B cell (primary cell): ENCODE measurements at regions not wholly inside any gene's neighbourhood (a gene's known extent, or its start where the extent isn't known, plus 50 kb on each side); places are given as distances from the start of the nearest gene placed in this dataset.

Experiments used
- ATAC-seq: fragments of 200-7000 bp; cut with Tn5 transposase; one replicate; pipeline ENCODE4 v1.10.0; 2021; ENCODE audit warnings: low read depth, mild to moderate bottlenecking, moderate number of reproducible peaks, moderate library complexity
- CTCF ChIA-PET: fragments of 350-600 bp; sonication (Branson Sonifier 250); formaldehyde crosslinking; loops from one replicate; lab custom pipeline; 2021; ENCODE audit warnings: antibody characterized with exemption, inconsistent platforms; lab: Charles Lee
- POLR2A ChIA-PET: fragments of 350-600 bp; sonication (Branson Sonifier 250); formaldehyde crosslinking; loops from one replicate; lab custom pipeline; 2021; ENCODE audit warnings: antibody characterized with exemption; lab: Charles Lee
- DNase-seq: peaks from one replicate; pipeline ENCODE4 v3.0.0; 2013
- H2AFZ ChIP-seq: 2 replicates; pipeline ENCODE4 v1.6.1; 2012; ENCODE audit warnings: mild to moderate bottlenecking, low read depth, low read length; ENCODE audit not compliant: insufficient read depth, poor library complexity, severe bottlenecking
- H3K27ac ChIP-seq, 2 donors: 1 replicate in 1 of 2; 2 replicates in 1 of 2; pipeline ENCODE4 v1.5.1; 2012 to 2013; ENCODE audit warnings: low read length in 2 of 2, mild to moderate bottlenecking in 2 of 2, moderate library complexity in 1 of 2
- H3K27me3 ChIP-seq, 4 experiments: fragments of 200-600 bp in 1 of 4; sonication (generic) in 1 of 4; replicated peaks in 1 of 4; 1 replicate in 2 of 4; 2 replicates in 2 of 4; pipeline versions ENCODE4 v1.6.1 to v1.7.0; 2013 to 2016; ENCODE audit warnings: low read length in 3 of 4, mild to moderate bottlenecking in 2 of 4, mixed read lengths in 1 of 4, moderate library complexity in 1 of 4; ENCODE audit not compliant: insufficient read depth in 4 of 4, control insufficient read depth in 3 of 4; ENCODE audit errors: control extremely low read depth in 1 of 4
- H3K36me3 ChIP-seq, 2 experiments: replicated peaks in 1 of 2; 1 replicate in 1 of 2; 2 replicates in 1 of 2; pipeline versions ENCODE4 v1.6.1 to v1.7.1; 2013; ENCODE audit warnings: low read length in 1 of 2; ENCODE audit not compliant: insufficient read depth in 2 of 2, control insufficient read depth in 1 of 2; ENCODE audit errors: control extremely low read depth in 1 of 2, extremely low read depth in 1 of 2
- H3K4me1 ChIP-seq, 2 donors: fragments of 200-600 bp in 1 of 2; sonication (generic) in 1 of 2; 1 replicate in 1 of 2; 2 replicates in 1 of 2; pipeline versions ENCODE4 v1.5.1 to v1.6.1; 2013 to 2017; ENCODE audit warnings: low read length in 2 of 2; ENCODE audit not compliant: control insufficient read depth in 2 of 2, insufficient read depth in 2 of 2
- H3K4me2 ChIP-seq: replicated peaks from 2 replicates; pipeline ENCODE3; 2012; ENCODE audit warnings: mild to moderate bottlenecking, low read depth, low read length; ENCODE audit not compliant: poor library complexity, severe bottlenecking
- H3K4me3 ChIP-seq, 5 experiments: fragments of 200-600 bp in 1 of 5; sonication (generic) in 1 of 5; 1 replicate in 3 of 5; 2 replicates in 2 of 5; pipeline versions ENCODE4 v1.5.1 to v1.7.0; 2011 to 2016; ENCODE audit warnings: low read length in 4 of 5, mild to moderate bottlenecking in 4 of 5, low read depth in 2 of 5, control low read depth in 1 of 5, moderate library complexity in 1 of 5; ENCODE audit not compliant: insufficient read depth in 1 of 5; ENCODE audit errors: control extremely low read depth in 1 of 5, extremely low read depth in 1 of 5
- H3K79me2 ChIP-seq: fragments of 200-600 bp; sonication (generic); one replicate; pipeline ENCODE4 v1.6.0; 2016; ENCODE audit warnings: low read length; ENCODE audit not compliant: control insufficient read depth, insufficient read depth
- H3K9ac ChIP-seq: fragments of 200-600 bp; sonication (generic); 2 replicates; pipeline ENCODE4 v1.6.1; 2017; ENCODE audit warnings: mild to moderate bottlenecking, low read length, moderate library complexity
- H3K9me3 ChIP-seq, 3 donors: one replicate each; pipeline versions ENCODE4 v1.6.1 to v1.7.1; 2013; ENCODE audit warnings: low read length in 2 of 3; ENCODE audit not compliant: control insufficient read depth in 2 of 3, insufficient read depth in 1 of 3; ENCODE audit errors: control extremely low read depth in 1 of 3
- H4K20me1 ChIP-seq: 2 replicates; pipeline ENCODE4 v1.6.0; 2012; ENCODE audit warnings: mild to moderate bottlenecking, low read length; ENCODE audit not compliant: insufficient read depth, control insufficient read depth, poor library complexity, severe bottlenecking
- H3K27ac Mint-ChIP-seq: one replicate; pipeline ENCODE4 v1.8.0; 2021; ENCODE audit warnings: mixed read lengths
- H3K27me3 Mint-ChIP-seq: one replicate; pipeline ENCODE4 v1.8.0; 2021; ENCODE audit warnings: mixed read lengths
- H3K4me1 Mint-ChIP-seq: one replicate; pipeline ENCODE4 v1.8.0; 2021; ENCODE audit warnings: mixed read lengths
- H3K4me3 Mint-ChIP-seq: one replicate; pipeline ENCODE4 v1.8.0; 2021; ENCODE audit warnings: mixed read lengths
- H3K9me3 Mint-ChIP-seq: one replicate; pipeline ENCODE4 v1.8.0; 2022; ENCODE audit warnings: mixed read lengths; ENCODE audit not compliant: insufficient read depth
- EZH2 ChIP-seq: IDR thresholded peaks from 2 replicates; pipeline ENCODE4 v1.6.1; 2012; ENCODE audit warnings: borderline replicate concordance, low read depth, mild to moderate bottlenecking, moderate library complexity, low read length; ENCODE audit not compliant: insufficient read depth, poor library complexity, severe bottlenecking
- WGBS: methylation state at CpG from one replicate; pipeline ENCODE4 v1.1.5; 2013; ENCODE audit warnings: missing lambda C conversion rate; ENCODE audit not compliant: insufficient coverage; 5-methylcytosine and 5-hydroxymethylcytosine counted together
- intact Hi-C: fragments of 100-400 bp; cut with micrococcal nuclease; formaldehyde crosslinking; loops from one replicate; pipeline ENCODE4 v1.10.0; 2022
- TF ChIP-seq, protein P1 (sequence below): fragments of 200-600 bp; IDR thresholded peaks from one replicate; pipeline ENCODE4 v1.8.0; 2022; ENCODE audit warnings: antibody characterized with exemption, mild to moderate bottlenecking

DNA sequence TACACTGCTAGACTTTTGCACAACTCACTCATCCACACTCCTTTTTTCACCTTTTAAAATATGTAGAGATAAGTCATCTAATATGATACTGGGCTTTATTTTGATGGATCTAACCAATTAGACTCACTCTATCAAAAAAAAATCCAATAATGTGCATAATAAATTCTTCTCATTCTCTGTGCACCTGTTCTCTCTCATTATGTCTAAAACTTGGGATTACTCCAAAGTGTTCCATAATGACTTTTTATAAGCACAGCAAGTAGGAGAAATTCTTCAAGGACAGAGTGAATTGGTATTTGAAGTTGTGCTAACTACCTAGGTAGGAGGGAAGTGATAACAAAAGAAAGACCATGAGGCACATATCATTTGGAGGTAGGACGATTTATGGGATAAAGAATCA lies 1438.8 kb downstream of the PCDH7 start:
- Mint-ChIP-seq H3K4me1 (no peaks in the 10 kb centered on the region), H3K9me3 (peaks cover 5% of the 10 kb centered on the region), H3K4me3 (no peak overlapping the region), H3K27ac (no peak overlapping the region), H3K27me3 (no peaks in the 10 kb centered on the region)
- Histone ChIP-seq H3K36me3 (no peaks in the 10 kb centered on the region), H3K79me2 (no peaks in the 10 kb centered on the region), H3K4me1 (no peaks in the 10 kb centered on the region), H3K4me3 (no peak overlapping the region), H3K9ac (no peak overlapping the region), H3K27ac (no peak overlapping the region), H3K9me3 (peaks cover 0 to 3% (median 0%) of the 10 kb centered on the region in 3 donors), H3K4me2 (no peak overlapping the region), H3K27me3 (no peaks in the 10 kb centered on the region), H4K20me1 (no peaks in the 10 kb centered on the region), H2AFZ (no peak overlapping the region)
- WGBS = 83% methylated on average over 1 of the region's 1 CpG
- ChIA-PET POLR2A (no interaction called here), CTCF (no interaction called here)
- TF ChIP-seq, protein P1, sequence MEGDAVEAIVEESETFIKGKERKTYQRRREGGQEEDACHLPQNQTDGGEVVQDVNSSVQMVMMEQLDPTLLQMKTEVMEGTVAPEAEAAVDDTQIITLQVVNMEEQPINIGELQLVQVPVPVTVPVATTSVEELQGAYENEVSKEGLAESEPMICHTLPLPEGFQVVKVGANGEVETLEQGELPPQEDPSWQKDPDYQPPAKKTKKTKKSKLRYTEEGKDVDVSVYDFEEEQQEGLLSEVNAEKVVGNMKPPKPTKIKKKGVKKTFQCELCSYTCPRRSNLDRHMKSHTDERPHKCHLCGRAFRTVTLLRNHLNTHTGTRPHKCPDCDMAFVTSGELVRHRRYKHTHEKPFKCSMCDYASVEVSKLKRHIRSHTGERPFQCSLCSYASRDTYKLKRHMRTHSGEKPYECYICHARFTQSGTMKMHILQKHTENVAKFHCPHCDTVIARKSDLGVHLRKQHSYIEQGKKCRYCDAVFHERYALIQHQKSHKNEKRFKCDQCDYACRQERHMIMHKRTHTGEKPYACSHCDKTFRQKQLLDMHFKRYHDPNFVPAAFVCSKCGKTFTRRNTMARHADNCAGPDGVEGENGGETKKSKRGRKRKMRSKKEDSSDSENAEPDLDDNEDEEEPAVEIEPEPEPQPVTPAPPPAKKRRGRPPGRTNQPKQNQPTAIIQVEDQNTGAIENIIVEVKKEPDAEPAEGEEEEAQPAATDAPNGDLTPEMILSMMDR = no peak
- TF ChIP-seq EZH2 = no peak
- ATAC-seq (no peak), DNase-seq (no peak)
- intact Hi-C loops = no loop called here

DNA sequence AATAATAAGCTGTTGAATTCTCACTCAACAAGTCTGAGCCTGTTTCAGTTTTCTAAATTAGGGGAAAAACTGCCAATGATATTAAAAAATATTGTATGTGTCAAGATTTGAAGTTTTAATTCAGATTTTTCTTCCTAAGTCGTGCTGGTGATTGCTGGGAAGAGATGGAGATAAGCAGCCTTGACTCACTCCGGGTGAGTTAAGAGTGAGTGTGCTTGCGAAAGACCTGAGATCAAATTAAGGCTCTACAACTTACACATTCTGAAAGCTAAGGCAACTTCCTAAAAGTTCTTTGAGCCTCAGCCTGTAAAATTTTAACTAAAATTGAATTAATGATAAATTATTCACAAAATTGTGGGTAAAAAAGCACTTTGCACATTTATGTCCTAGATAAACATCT lies 1441.2 kb downstream of the PCDH7 start:
- Histone ChIP-seq H3K9me3 (no peaks in the 10 kb centered on the region), H3K27ac (no peak overlapping the region), H3K4me1 (no peaks in the 10 kb centered on the region), H4K20me1 (no peaks in the 10 kb centered on the region), H3K36me3 (no peaks in the 10 kb centered on the region), H3K79me2 (no peaks in the 10 kb centered on the region), H3K4me2 (no peak overlapping the region), H2AFZ (no peak overlapping the region), H3K27me3 (no peaks in the 10 kb centered on the region), H3K4me3 (no peak overlapping the region), H3K9ac (no peak overlapping the region)
- no peaks in the 10 kb centered on the region for H3K27me3 Mint-ChIP-seq
- ATAC-seq (no peak), DNase-seq (no peak)
- H3K27ac Mint-ChIP-seq = no peak overlapping the region
- intact Hi-C loops = no loop called here
- H3K9me3 Mint-ChIP-seq = peaks cover 2% of the 10 kb centered on the region
- ChIA-PET CTCF (no interaction called here), POLR2A (no interaction called here)
- no CpG with 5 or more reads among the region's 3 CpGs for WGBS
- TF ChIP-seq, protein P1 = no peak
- no peak for TF ChIP-seq EZH2
- H3K4me1 Mint-ChIP-seq = no peaks in the 10 kb centered on the region
- H3K4me3 Mint-ChIP-seq = no peak overlapping the region
